Ovary (tissue), 3 donors: ENCODE measurements at regions not wholly inside any gene's neighbourhood (a gene's known extent, or its start where the extent isn't known, plus 50 kb on each side); places are given as distances from the start of the nearest gene placed in this dataset.

ENCODE experiments used
- EP300 ChIP-seq: sonication (generic); formaldehyde crosslinking; IDR thresholded peaks from one replicate; pipeline ENCODE4 v1.6.1; 2017; ENCODE audit warnings: antibody characterized with exemption
- POLR2A ChIP-seq: fragments of 450-650 bp; IDR thresholded peaks from one replicate; pipeline ENCODE4 v1.6.1; 2017; ENCODE audit warnings: antibody characterized with exemption, mild to moderate bottlenecking, moderate library complexity
- TF ChIP-seq, protein P1 (sequence below), 3 donors: fragments of 450-650 bp in 2 of 3; fragments of 200-600 bp in 1 of 3; IDR thresholded peaks; one replicate each; pipeline versions ENCODE4 v1.5.1 to v1.8.0; 2016 to 2022; ENCODE audit warnings: antibody characterized with exemption in 3 of 3, mild to moderate bottlenecking in 1 of 3
- donor health status: DM: no; HTN: no; CAD: no.

DNA sequence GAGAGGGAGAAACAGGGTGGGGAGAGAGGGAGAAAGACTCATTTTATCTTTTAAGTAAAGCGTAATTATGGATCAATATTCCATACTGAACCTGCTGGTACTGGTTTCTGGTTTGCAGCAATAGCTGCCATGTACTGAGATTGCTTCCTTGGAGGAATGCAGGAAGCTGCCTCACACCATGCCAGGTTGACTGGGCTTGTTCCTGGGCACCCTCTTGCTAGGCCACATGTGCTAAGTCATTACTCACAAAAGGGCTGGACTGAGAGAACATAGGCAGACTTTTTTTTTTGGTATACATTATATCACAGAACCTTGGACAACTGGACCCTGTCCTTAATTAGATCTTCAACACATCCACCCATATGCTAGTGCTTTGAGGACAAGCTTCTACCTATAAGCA lies 193.4 kb downstream of the ZNF621 start:
- TF ChIP-seq, protein P1, sequence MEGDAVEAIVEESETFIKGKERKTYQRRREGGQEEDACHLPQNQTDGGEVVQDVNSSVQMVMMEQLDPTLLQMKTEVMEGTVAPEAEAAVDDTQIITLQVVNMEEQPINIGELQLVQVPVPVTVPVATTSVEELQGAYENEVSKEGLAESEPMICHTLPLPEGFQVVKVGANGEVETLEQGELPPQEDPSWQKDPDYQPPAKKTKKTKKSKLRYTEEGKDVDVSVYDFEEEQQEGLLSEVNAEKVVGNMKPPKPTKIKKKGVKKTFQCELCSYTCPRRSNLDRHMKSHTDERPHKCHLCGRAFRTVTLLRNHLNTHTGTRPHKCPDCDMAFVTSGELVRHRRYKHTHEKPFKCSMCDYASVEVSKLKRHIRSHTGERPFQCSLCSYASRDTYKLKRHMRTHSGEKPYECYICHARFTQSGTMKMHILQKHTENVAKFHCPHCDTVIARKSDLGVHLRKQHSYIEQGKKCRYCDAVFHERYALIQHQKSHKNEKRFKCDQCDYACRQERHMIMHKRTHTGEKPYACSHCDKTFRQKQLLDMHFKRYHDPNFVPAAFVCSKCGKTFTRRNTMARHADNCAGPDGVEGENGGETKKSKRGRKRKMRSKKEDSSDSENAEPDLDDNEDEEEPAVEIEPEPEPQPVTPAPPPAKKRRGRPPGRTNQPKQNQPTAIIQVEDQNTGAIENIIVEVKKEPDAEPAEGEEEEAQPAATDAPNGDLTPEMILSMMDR (IDR thresholded peaks at IDR 0.05) = no peak
- TF ChIP-seq POLR2A (no peak), EP300 (no peak)
